ENCODE measurements at regions not wholly inside any gene's neighbourhood (a gene's known extent, or its start where the extent isn't known, plus 50 kb on each side); places are given as distances from the start of the nearest gene placed in this dataset.

DNA sequence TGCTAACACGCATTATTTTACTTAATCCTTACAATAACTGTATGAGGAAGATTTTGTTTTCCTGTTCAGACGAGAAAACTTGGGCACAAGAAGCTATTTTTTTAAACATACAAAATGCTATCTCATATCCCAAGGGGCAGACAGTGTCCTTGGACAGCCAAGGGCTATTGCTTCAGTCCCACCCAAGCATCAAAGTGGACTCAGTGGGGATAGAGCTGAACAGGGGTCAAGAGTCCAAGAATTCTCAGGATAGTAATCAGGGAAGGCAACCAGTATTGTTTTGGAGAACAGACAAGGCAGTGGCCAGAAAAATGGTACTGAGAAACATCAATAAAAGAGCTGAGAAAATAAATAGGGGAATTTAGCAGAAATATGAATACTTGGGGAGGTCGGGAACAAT lies 465.7 kb downstream of the PLPP3 start:
- Mint-ChIP-seq H3K27me3 (ENCODE audit: unreplicated experiment) (no peaks in the 10 kb centered on the region), H3K36me3 (ENCODE audit: low read depth, unreplicated experiment) (no peaks in the 10 kb centered on the region), H3K9me3 (ENCODE audit: unreplicated experiment) (no peaks in the 10 kb centered on the region), H3K4me3 (ENCODE audit: unreplicated experiment) (no peak overlapping the region), H3K27ac (ENCODE audit: unreplicated experiment) (no peak overlapping the region), H3K4me1 (ENCODE audit: unreplicated experiment) (no peaks in the 10 kb centered on the region)
- DNase-seq (ENCODE audit: low spot score), result no peak
- TF ChIP-seq, protein P1, sequence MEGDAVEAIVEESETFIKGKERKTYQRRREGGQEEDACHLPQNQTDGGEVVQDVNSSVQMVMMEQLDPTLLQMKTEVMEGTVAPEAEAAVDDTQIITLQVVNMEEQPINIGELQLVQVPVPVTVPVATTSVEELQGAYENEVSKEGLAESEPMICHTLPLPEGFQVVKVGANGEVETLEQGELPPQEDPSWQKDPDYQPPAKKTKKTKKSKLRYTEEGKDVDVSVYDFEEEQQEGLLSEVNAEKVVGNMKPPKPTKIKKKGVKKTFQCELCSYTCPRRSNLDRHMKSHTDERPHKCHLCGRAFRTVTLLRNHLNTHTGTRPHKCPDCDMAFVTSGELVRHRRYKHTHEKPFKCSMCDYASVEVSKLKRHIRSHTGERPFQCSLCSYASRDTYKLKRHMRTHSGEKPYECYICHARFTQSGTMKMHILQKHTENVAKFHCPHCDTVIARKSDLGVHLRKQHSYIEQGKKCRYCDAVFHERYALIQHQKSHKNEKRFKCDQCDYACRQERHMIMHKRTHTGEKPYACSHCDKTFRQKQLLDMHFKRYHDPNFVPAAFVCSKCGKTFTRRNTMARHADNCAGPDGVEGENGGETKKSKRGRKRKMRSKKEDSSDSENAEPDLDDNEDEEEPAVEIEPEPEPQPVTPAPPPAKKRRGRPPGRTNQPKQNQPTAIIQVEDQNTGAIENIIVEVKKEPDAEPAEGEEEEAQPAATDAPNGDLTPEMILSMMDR (IDR thresholded peaks at IDR 0.05; ENCODE audit: unreplicated experiment), result no peak

DNA sequence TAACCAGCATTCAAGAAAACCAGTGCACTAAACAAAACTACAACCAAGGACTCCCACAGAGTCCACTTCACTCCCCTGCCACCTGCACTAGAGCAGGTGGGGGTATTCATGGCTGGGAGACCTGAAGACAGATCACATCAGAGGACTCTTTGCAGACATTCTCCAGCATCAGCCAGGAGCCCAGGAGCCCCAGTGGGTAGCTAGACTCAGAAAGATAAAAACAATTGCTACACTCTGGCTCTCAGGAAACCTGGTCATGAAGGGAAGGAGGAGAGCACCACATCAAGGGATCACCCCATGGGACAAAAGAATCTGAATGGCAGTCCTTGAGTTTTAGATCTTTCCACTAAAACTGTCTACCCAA lies 472.1 kb downstream of the PLPP3 start:
- no peaks in the 10 kb centered on the region for H3K27me3 Mint-ChIP-seq (ENCODE audit: unreplicated experiment)
- no peak overlapping the region for H3K27ac Mint-ChIP-seq (ENCODE audit: unreplicated experiment)
- H3K4me1 Mint-ChIP-seq (ENCODE audit: unreplicated experiment), result no peaks in the 10 kb centered on the region
- no peaks in the 10 kb centered on the region for H3K9me3 Mint-ChIP-seq (ENCODE audit: unreplicated experiment)
- no peak for DNase-seq (ENCODE audit: low spot score)
- TF ChIP-seq, protein P1 (IDR thresholded peaks at IDR 0.05; ENCODE audit: unreplicated experiment), result no peak
- no peaks in the 10 kb centered on the region for H3K36me3 Mint-ChIP-seq (ENCODE audit: low read depth, unreplicated experiment)
- H3K4me3 Mint-ChIP-seq (ENCODE audit: unreplicated experiment), result no peak overlapping the region

DNA sequence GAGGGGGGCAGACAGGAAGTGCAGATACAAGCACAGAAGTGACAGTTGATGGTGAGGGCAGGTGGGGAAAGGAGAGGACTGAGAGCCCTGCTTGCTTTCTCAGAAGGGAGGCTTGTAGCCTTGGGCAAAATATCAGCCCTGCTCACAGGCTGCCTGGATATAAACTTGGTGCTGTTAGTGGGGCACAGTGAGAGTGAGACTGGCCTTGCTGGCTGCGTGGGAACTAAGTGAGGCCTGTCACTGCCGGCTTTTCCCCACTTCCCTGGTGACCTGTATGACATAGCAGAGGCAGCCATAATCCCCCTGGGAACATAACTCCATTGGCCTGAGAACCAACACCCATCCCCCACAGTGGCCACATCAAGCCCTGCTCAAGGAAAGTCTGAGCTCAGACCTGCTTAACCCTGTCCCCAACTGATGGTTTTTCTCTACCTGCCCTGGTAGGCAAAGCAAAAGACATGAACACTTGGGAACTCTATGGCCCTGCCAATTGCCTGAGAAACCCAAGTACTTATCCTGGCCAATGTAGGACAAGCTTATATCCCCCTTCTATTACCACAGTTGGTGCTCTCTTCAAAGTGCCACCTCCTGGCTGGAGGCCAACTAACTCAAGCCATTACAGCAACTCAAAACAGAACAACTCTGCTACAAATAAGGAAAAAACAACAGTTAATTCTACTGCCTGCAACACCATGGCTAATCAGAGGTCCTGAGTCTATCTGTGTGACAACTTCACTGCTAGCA lies 472.7 kb downstream of the PLPP3 start:
- no peaks in the 10 kb centered on the region for H3K4me1 Mint-ChIP-seq (ENCODE audit: unreplicated experiment)
- no peak overlapping the region for H3K27ac Mint-ChIP-seq (ENCODE audit: unreplicated experiment)
- H3K36me3 Mint-ChIP-seq (ENCODE audit: low read depth, unreplicated experiment), result no peaks in the 10 kb centered on the region
- DNase-seq (ENCODE audit: low spot score), result no peak
- no peaks in the 10 kb centered on the region for H3K27me3 Mint-ChIP-seq (ENCODE audit: unreplicated experiment)
- H3K4me3 Mint-ChIP-seq (ENCODE audit: unreplicated experiment), result no peak overlapping the region
- TF ChIP-seq, protein P1 (IDR thresholded peaks at IDR 0.05; ENCODE audit: unreplicated experiment), result no peak
- no peaks in the 10 kb centered on the region for H3K9me3 Mint-ChIP-seq (ENCODE audit: unreplicated experiment)

DNA sequence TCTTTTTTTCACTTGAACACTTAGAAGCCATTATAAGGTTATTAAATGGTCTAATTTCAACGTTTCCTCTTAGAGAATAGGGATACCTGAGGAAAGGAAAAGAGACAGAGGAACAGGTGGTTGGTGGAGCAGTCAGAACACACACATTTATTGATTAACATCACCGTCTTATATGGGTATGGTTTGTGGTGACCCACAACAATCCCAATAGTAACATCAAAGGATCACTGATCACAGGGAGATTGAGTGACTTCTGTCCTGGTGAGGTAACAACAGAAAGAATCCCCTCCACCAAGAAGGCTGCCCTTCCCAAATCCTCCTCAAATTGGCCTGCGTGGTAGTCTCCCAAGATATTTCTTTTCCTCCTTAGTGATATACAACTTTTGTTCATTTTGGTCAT lies 474.0 kb downstream of the PLPP3 start:
- H3K36me3 Mint-ChIP-seq (ENCODE audit: low read depth, unreplicated experiment), result no peaks in the 10 kb centered on the region
- H3K27ac Mint-ChIP-seq (ENCODE audit: unreplicated experiment), result no peak overlapping the region
- no peaks in the 10 kb centered on the region for H3K4me1 Mint-ChIP-seq (ENCODE audit: unreplicated experiment)
- no peak overlapping the region for H3K4me3 Mint-ChIP-seq (ENCODE audit: unreplicated experiment)
- DNase-seq (ENCODE audit: low spot score), result no peak
- H3K27me3 Mint-ChIP-seq (ENCODE audit: unreplicated experiment), result no peaks in the 10 kb centered on the region
- TF ChIP-seq, protein P1 (IDR thresholded peaks at IDR 0.05; ENCODE audit: unreplicated experiment), result no peak
- H3K9me3 Mint-ChIP-seq (ENCODE audit: unreplicated experiment), result no peaks in the 10 kb centered on the region

DNA sequence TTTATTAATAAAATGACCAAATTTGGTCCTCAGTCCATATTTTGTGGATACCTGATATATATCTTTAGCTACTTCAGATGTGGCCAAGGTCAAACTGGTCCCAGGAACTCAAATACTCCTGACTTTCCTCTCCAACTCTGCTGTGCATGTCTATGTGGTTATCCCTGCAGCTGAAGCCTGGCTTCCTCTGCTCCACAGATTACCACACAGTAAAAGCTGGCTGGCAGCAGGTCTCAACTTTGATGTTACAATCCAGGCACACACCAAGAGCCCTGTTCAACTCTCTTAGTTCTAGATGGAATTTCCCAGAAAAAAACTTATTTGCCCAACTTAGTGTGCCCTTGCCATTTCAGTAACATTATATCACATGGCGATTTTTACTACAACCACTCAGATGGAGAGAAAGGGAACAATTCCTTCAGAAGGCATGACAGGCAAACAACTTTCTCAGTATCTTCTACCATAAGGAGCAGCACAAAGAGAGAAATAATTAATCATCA lies 479.5 kb downstream of the PLPP3 start:
- TF ChIP-seq, protein P1 (IDR thresholded peaks at IDR 0.05; ENCODE audit: unreplicated experiment), result no peak
- no peaks in the 10 kb centered on the region for H3K27me3 Mint-ChIP-seq (ENCODE audit: unreplicated experiment)
- no peak overlapping the region for H3K27ac Mint-ChIP-seq (ENCODE audit: unreplicated experiment)
- DNase-seq (ENCODE audit: low spot score), result no peak
- no peaks in the 10 kb centered on the region for H3K9me3 Mint-ChIP-seq (ENCODE audit: unreplicated experiment)
- H3K36me3 Mint-ChIP-seq (ENCODE audit: low read depth, unreplicated experiment), result no peaks in the 10 kb centered on the region
- no peaks in the 10 kb centered on the region for H3K4me1 Mint-ChIP-seq (ENCODE audit: unreplicated experiment)
- no peak overlapping the region for H3K4me3 Mint-ChIP-seq (ENCODE audit: unreplicated experiment)

All from endothelial cell (in vitro differentiated cells).